Ramos (cell line): ENCODE measurements at regions not wholly inside any gene's neighbourhood (a gene's known extent, or its start where the extent isn't known, plus 50 kb on each side); places are given as distances from the start of the nearest gene placed in this dataset.

ENCODE experiments used
- in situ Hi-C: fragments of 300-500 bp; cut with MboI; formaldehyde crosslinking; loops from one replicate; pipeline ENCODE4 v1.14.3; 2022; ENCODE audit warnings: low sequenced_read_pairs; ENCODE audit not compliant: unreplicated experiment

GRCh38 chr10:120345186-120345585, 111.8 kb upstream of the PLPP4 start:
- in situ Hi-C loops = loop anchor here (25.0 kb wide), 2 partner anchors 583 to 658 kb away; no protein-coding TSS in a partner anchor

- in situ Hi-C loops = loop anchor here (25.0 kb wide), 2 partner anchors 585 to 660 kb away; no protein-coding TSS in a partner anchor
Observed at GRCh38 chr10:120347644-120348043, 109.4 kb upstream of the PLPP4 start.

DNA sequence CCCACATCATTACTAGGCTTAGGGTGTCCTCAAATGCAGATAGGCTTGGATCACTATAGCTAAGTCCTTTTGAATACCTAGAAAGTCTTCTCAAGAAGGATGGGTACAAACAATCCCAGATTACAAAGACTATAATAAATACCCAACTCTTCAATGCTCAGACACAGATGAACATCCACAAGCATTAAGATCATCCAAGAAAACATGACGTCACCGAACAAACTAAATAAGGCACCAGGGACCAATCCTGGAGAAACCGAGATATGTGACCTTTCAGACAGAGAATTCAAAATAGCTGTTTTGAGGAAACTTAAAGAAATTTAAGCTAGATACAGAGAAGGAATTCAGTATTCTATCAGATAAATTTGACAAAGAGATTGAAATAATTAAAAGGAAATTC, 108.0 kb upstream of the PLPP4 start:
- in situ Hi-C loops = loop anchor here (25.0 kb wide), 2 partner anchors 587 to 662 kb away; no protein-coding TSS in a partner anchor

GRCh38 chr10:120355425-120355824, 101.6 kb upstream of the PLPP4 start:
- in situ Hi-C loops = no loop called here

DNA sequence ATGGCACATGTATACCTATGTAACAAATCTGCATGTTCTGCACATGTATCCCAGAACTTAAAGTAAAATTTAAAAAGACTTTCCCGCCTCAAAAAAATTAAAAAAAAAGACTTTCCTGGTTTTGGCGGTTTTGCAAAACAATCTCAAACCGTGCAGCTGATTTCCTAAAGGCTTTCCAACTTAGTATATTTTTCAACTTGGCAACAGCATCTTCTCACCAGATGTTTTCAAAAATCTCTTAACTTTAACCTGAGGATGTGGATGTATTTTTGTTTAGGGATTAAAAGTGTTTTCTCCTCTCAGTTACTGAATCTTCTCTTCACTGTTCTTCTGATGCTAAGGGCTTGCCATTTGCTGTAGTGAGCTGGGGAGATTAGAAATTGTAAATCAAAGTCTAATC, 96.5 kb upstream of the PLPP4 start:
- in situ Hi-C loops = no loop called here

DNA sequence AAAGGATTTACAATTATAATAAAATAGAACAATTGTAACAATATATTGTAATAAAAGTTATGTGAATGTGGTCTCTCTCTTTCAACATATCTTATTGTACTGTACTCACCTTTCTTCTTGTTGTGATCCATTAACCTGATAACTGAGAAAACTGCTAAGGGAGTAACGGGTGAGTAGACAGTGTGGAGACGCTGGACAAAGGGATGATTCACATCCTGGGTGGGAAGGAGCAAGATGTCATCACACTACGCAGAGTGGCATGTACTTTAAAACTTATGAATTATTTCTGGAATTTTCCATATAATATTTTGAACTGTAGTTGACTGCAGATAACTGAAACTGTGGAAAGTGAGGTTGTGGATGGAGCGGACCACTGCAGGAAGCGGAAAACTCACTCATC, 91.2 kb upstream of the PLPP4 start:
- in situ Hi-C loops = no loop called here

GRCh38 chr10:120367341-120367740, 89.7 kb upstream of the PLPP4 start:
- in situ Hi-C loops = no loop called here

GRCh38 chr10:120368338-120368737, 88.7 kb upstream of the PLPP4 start:
- in situ Hi-C loops = no loop called here

- in situ Hi-C loops = no loop called here
Observed at GRCh38 chr10:120368927-120369326, 88.1 kb upstream of the PLPP4 start.

GRCh38 chr10:120369856-120370276, 87.2 kb upstream of the PLPP4 start:
- in situ Hi-C loops = no loop called here

DNA sequence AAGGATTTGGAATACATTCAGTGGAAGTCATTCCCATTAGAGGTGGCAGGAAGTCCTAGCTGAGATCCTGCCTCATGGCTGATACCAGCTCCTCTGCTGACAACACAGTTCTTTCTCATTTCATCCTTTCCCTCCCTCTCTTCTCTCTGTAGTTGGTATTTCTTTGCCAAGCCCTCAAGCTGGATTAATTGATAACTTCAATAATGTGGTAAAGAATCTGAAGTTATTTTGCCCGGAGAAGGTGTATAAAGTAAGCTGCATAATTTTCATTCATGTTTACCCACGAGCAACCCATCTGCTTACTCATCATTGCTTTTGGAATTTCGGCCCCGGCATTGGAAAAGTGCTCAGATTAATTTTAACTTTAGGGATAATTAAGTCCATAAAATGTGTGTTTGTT, 85.2 kb upstream of the PLPP4 start:
- in situ Hi-C loops = no loop called here

- in situ Hi-C loops = no loop called here
Observed at GRCh38 chr10:120372917-120373316, 84.1 kb upstream of the PLPP4 start.

DNA sequence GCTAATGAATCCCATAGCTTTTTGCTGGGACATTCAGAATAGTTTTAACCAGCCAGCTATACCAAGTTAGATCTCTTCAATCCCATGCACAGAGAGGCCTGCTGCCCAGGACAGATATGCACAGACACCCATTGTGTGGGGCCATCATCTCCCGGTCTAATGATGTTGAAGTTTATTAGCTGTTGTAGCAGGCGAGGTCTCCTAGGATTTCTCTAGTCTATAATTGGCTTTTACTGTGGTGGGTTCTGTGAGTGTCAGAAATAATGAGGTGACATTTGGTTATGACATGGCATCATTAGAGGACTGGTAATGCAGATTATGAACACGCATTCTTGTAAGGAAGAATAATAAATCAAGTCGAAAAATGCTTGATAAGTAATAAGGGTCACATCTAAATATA, 81.4 kb upstream of the PLPP4 start:
- in situ Hi-C loops = no loop called here

DNA sequence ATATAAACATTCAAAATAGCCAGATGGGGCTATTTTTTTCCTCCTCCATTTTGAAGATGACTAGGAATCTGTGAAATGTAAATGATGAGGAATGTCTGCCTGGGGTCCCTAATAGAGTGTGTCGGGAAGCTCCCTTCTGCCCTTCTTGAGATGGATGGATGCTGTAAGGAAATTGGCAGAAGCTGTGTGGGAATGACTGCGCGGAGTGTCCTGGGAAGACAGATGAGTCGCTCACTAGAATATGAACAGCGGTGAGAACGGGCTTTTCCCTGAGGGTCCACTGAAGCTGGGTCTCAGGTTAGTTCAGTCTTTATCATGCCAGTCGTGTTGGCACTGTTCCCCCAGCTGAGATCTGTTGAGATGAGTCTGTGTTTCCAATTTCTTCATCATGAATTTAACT, 75.1 kb upstream of the PLPP4 start:
- in situ Hi-C loops = no loop called here

DNA sequence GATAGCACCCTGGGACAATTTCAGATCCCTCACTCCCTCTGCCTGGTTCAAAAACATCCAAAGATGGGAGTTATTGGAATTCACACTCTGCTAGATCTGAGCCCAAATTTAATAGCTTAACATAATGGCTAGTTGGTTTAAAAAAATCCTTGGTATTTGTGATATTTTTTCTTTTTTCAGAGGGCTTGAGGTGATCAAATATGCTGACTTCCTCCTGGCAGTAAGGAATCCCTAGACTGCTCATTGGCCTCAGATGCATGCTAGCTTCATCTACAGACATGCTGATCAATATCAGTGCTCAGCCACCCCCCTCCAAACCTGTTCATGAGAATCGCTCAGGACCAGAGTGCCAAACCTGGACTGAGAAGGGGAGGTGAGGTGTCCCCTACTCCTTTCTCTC, 74.7 kb upstream of the PLPP4 start:
- in situ Hi-C loops = no loop called here

GRCh38 chr10:120385992-120386391, 71.0 kb upstream of the PLPP4 start:
- in situ Hi-C loops = no loop called here

- in situ Hi-C loops = no loop called here
Observed at GRCh38 chr10:120386896-120387295, 70.1 kb upstream of the PLPP4 start.

DNA sequence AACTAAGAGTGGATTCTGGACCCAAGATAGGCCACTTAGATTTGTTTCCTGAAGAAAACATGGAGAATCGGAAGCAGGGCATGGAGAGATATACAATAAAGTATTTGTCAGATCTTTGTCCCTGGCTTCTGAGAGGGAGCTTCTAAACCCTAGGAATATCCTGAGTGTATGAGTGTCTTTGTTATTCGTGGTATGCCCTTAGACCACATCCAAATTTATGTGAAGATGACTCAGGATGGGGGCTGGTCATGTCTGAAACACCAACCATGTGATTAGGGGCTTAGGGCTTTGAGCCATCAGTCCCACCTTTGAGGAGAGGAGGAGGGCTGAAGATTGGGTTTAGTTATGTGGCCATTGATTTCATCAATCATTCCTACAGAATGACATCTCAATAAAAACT, 69.7 kb upstream of the PLPP4 start:
- in situ Hi-C loops = no loop called here

- in situ Hi-C loops = no loop called here
Observed at GRCh38 chr10:120392245-120392644, 64.8 kb upstream of the PLPP4 start.

GRCh38 chr10:120392671-120393079, 64.4 kb upstream of the PLPP4 start:
- in situ Hi-C loops = no loop called here

- in situ Hi-C loops = no loop called here
Observed at GRCh38 chr10:120394446-120394845, 62.6 kb upstream of the PLPP4 start.

DNA sequence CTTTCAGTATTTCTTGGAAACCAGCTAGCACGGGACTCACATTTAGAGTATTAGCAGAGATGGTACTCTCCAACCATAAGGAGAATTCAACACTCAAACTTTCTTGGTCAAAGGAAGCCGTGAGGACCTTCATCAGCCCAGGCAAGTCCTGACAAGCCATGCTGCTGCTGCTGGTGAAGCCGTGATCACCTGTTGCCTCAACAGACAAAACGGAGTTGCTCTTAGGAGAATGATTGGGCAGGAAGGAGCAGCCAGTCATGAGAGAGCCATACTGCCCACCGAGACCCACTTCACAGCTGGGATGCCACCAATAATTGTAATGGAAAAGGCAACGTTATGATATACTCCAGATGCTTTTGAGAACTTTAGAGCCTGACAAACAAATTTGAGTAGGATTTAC, 60.8 kb upstream of the PLPP4 start:
- in situ Hi-C loops = no loop called here

GRCh38 chr10:120398180-120398579, 58.8 kb upstream of the PLPP4 start:
- in situ Hi-C loops = no loop called here
